ENCODE measurements at regions not wholly inside any gene's neighbourhood (a gene's known extent, or its start where the extent isn't known, plus 50 kb on each side); places are given as distances from the start of the nearest gene placed in this dataset.

DNA sequence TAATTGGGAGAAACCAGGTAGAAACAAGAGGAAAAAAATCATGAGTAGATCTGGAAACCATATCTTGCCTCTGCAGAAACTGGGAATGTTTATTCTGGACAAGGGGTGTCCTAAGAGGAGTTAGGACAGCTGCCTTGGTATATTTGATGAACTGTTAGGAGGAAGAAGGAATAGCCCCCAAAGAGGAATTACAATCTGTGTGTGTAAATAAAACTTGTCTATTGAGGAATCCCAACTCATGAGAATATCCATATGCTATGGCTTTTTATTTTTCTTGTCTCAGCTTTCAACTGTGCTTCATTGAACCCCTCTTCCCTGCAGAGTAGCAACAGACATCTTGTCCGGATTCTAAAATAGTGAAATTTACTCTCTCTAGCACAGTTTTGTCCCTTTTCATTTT, 423.5 kb upstream of the SLC14A2 start:
- H3K4me1 ChIP-seq: peaks cover 2% of the 10 kb centered on the region; the same call in 1 of the 2 replicates
- H3K4me3 ChIP-seq: no peak overlapping the region
- no peaks in the 10 kb centered on the region for H3K27me3 ChIP-seq
- H3K27ac ChIP-seq: no peak overlapping the region
- H3K36me3 ChIP-seq: no peaks in the 10 kb centered on the region
- DNase-seq: no peak
- no peaks in the 10 kb centered on the region for H3K9me3 ChIP-seq (replicated peaks)

DNA sequence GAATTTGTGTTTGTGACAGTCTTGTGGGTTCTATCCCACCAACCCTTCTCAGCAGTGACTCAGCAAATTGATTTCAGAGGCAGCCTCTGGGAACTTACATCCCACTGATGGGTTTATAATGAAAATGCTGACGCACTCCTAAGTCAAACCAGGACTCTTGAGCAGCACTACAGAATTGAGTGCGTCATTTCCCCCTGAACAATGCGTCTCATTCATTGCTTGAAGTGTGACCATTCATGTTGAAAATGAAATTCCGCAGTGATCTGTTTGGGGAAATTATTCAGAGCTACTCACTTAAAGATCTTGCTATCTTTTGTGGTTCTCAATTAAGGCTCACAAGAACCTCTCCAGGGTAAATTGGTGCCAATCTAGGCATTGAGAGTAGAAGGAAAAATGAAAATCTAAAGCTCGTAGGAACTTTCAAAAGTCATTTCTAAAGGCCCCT, 417.7 kb upstream of the SLC14A2 start:
- peak; percentile 16 to 38 for DNase-seq
- Histone ChIP-seq H3K27ac (peak overlapping the region; percentile 28), H3K4me3 (no peak overlapping the region), H3K4me1 (no peaks in the 10 kb centered on the region), H3K9me3 (replicated peaks) (no peaks in the 10 kb centered on the region), H3K27me3 (no peaks in the 10 kb centered on the region), H3K36me3 (no peaks in the 10 kb centered on the region)

DNA sequence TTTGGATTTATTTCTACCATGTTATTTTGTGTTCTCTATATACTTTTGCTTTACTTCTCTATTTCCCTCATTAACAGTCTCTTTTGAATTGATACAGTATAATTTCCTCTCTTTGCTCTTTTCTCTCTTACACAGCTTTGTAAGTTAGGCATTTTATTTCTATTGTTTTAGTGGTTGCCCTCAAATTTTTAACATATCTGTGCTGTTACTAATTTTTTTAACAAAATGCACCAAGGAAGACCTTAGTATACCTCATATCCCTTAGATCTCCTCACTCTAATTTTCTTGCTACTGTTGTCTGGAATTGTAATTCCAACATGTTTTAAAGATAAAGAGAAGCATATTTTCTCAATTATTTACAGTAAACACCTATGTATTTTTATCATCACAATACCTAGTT, 416.8 kb upstream of the SLC14A2 start:
- no peaks in the 10 kb centered on the region for H3K4me1 ChIP-seq
- no peak for DNase-seq
- H3K4me3 ChIP-seq: no peak overlapping the region
- H3K36me3 ChIP-seq: no peaks in the 10 kb centered on the region
- no peaks in the 10 kb centered on the region for H3K27me3 ChIP-seq
- no peaks in the 10 kb centered on the region for H3K9me3 ChIP-seq (replicated peaks)
- H3K27ac ChIP-seq: no peak overlapping the region

DNA sequence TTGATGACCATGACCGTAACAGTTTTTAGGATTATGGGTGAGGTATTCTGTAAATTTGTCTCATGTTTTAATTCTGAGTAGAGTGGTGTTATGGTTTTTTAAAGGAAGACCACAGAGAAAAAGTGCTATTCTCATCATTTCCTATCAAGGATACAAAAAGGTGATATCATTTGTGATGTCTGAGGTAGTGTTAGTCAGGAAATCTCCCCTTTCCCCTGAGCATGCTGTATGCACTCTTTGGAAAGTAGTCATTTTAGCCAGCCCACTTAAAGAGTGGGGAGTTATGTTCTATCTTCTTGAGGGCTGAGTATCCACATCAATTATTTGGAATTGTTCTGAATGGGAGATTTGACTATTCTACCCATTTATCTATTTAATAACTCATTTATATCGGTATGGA, 414.2 kb upstream of the SLC14A2 start:
- DNase-seq: no peak
- H3K36me3 ChIP-seq: no peaks in the 10 kb centered on the region
- no peaks in the 10 kb centered on the region for H3K27me3 ChIP-seq
- no peaks in the 10 kb centered on the region for H3K9me3 ChIP-seq (replicated peaks)
- no peaks in the 10 kb centered on the region for H3K4me1 ChIP-seq
- no peak overlapping the region for H3K4me3 ChIP-seq
- no peak overlapping the region for H3K27ac ChIP-seq

DNA sequence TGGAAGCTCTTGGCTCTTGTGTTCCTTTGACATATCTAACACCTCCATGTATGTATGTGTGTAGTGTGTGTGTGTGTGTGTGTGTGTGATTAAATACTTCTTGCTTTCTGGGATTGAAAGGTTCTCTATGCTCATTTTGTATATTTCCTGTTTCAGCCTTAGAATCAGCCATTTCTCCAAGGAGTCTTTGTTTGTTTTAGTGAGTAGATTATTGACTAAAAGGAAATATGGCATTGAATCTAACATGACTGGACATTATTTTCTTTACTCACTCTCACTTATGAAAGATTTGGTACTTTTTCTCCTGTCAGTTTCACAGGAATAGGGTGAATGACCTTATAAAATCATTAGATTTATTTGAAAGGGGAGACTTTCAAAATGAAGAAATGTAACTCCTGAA, 413.8 kb upstream of the SLC14A2 start:
- H3K27ac ChIP-seq: no peak overlapping the region
- DNase-seq: no peak
- H3K4me1 ChIP-seq: no peaks in the 10 kb centered on the region
- no peaks in the 10 kb centered on the region for H3K27me3 ChIP-seq
- H3K9me3 ChIP-seq (replicated peaks): no peaks in the 10 kb centered on the region
- no peaks in the 10 kb centered on the region for H3K36me3 ChIP-seq
- no peak overlapping the region for H3K4me3 ChIP-seq

DNA sequence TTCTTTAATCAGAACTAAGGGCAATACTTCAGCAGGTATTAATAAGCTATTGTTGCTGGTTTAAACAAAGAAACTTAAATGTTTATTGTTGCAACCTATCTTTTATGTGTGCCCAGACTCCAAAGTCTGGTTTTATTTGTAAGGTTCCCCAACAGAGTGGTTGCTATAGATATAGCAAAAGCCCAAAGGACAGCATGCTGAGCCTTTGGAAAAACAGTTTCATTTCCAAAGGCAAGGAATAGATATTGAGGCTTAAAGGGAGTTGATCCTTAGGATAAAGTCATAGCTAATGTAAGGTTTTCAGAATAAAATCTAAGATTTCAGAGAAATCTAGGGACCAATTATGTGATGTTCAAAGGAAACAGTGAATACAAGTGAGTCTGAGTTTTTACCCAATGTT, 413.2 kb upstream of the SLC14A2 start:
- no peaks in the 10 kb centered on the region for H3K9me3 ChIP-seq (replicated peaks)
- no peaks in the 10 kb centered on the region for H3K4me1 ChIP-seq
- H3K36me3 ChIP-seq: no peaks in the 10 kb centered on the region
- no peak overlapping the region for H3K4me3 ChIP-seq
- no peak for DNase-seq
- no peaks in the 10 kb centered on the region for H3K27me3 ChIP-seq
- no peak overlapping the region for H3K27ac ChIP-seq

DNA sequence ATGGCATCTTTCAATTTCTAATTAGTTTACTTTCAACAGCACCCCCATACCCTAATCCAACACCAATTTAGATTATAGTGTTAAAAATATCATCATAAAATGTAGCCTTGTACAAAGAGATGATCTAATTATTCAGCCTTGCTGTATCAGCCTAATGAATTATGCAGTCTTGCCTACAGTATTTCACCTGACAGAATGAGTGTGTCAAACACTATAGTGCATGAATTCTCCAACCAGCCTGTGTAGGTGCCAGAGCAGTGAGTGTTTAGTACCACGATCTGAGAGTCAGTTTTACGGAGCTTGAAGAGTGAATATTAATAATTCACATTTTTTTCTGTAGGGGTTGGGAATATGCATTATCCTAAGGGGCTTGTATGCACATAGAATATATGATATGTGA, 411.6 kb upstream of the SLC14A2 start:
- H3K4me1 ChIP-seq: no peaks in the 10 kb centered on the region
- H3K36me3 ChIP-seq: no peaks in the 10 kb centered on the region
- no peaks in the 10 kb centered on the region for H3K9me3 ChIP-seq (replicated peaks)
- H3K27ac ChIP-seq: no peak overlapping the region
- no peak overlapping the region for H3K4me3 ChIP-seq
- DNase-seq: no peak
- H3K27me3 ChIP-seq: no peaks in the 10 kb centered on the region

DNA sequence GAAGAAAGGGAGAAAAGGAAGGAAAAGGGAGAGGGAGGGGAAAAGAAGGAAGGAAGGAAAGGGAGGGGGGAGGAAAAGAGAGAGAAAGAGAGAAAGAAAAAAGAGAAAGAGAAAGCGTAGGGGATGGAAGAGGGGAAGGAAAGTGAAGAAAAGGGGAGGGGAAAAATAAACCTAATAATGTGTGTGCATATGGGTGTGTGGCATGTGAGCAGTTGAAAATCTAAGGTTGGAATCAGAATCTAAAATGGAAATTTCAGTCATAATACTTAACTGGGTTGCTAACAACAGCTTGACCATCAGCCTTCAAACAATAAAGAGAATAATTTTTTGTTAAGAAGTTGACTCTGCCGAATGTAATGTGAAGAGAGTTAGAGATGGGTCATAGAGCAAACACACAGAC, 407.9 kb upstream of the SLC14A2 start:
- DNase-seq: no peak
- Histone ChIP-seq H3K4me1 (no peaks in the 10 kb centered on the region), H3K4me3 (no peak overlapping the region), H3K27me3 (no peaks in the 10 kb centered on the region), H3K9me3 (replicated peaks) (no peaks in the 10 kb centered on the region), H3K27ac (no peak overlapping the region), H3K36me3 (no peaks in the 10 kb centered on the region)

DNA sequence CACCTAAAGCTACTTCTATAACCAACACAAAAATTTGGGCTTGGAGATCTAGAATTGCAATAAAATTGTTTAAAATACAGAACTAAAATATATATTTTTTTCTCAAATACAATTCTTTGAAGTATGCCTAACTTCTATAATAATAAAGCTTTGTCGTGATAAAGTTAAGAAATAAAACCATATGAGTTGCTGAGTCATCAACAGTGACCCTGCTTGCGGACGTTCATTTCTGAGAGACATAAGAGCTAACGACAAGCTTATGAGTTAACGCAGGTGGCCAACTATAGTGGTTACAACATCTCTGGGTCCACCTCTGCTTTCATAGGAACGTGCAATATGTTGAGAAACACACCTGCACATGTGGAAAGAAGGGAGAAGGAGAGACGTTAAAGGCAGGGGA, 407.1 kb upstream of the SLC14A2 start:
- DNase-seq: no peak

DNA sequence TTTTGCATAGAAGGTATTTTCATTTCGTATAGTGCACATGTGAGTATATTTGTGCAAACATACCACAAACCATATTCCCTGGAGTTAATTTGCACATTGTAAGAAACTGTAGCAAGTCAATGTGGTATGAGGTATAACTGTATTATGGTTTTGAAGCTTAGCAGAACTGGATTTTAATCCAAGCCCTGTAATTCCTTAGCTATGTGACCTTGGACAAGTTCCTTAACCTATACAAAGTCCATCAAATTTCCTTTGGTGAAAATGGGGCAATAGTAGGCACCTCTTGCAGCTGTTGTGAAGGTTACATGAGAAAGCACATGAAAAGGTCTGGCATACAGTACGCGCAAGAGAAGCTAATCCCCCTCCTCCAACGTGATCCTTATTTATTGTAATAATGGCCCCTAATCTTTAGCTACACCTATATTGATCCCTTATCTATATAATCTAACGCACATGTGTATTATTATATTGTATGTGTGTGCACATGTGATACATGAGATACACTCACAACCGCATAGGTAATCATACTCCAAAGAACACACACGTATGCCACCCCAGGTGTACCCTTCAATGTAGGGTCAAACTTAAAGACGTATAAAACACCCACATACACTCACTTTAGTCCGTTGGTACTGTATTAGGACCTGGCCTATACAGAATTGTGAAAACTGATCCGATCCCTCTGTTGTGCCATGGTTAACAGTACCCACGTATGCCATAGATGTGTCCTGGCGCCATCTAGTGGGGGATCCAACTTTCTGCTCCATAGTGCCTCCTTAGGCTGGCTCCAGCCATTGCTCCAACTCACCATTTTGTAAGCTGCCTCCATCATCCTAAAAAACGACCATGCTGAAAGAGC, 402.9 kb upstream of the SLC14A2 start:
- peak; percentile 72 to 88 for DNase-seq
- Histone ChIP-seq H3K36me3 (no peaks in the 10 kb centered on the region), H3K4me3 (no peak overlapping the region), H3K4me1 (no peaks in the 10 kb centered on the region), H3K27ac (no peak overlapping the region), H3K9me3 (replicated peaks) (no peaks in the 10 kb centered on the region), H3K27me3 (no peaks in the 10 kb centered on the region)

More for the DNA sequence above, 407.1 kb upstream of the SLC14A2 start:
- H3K27me3 ChIP-seq: no peaks in the 10 kb centered on the region
- H3K9me3 ChIP-seq (replicated peaks): no peaks in the 10 kb centered on the region
- H3K27ac ChIP-seq: no peak overlapping the region
- no peaks in the 10 kb centered on the region for H3K36me3 ChIP-seq
- no peak overlapping the region for H3K4me3 ChIP-seq
- H3K4me1 ChIP-seq: no peaks in the 10 kb centered on the region

DNA sequence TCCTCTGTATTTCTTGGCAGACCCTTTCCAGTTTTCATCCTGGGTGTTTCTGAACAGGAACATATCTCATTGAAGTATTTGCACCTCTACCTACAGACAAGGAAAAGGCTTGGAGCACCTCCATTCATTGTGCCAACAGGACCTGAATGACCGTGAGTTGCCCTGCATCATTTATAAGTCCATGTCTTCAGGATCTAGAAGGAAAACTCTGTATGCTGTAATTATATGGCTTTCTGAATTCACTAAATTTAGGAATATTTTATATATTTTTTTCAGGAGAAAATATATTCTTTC, 402.3 kb upstream of the SLC14A2 start:
- DNase-seq: no peak
- Histone ChIP-seq H3K9me3 (replicated peaks) (no peaks in the 10 kb centered on the region), H3K27me3 (no peaks in the 10 kb centered on the region), H3K4me3 (no peak overlapping the region), H3K4me1 (no peaks in the 10 kb centered on the region), H3K36me3 (no peaks in the 10 kb centered on the region), H3K27ac (no peak overlapping the region)

DNA sequence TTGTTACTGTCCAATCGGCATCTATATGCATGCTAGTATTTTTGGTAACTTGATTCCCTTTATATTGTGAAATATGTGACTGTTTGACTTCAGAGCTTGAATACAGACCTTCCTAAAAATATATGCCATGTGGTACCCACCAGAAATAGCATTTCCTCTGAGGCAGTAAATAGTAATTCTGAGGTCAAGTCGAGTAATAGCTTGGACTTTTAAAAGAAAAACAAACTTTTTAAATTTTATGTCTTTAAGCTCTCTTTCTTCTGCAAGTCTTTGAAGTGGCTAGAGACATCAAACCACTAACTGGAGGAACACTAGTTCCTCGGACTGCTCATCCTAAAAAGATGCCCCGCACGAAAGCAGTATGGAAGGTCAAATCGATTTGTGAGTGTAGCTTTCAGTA, 396.8 kb upstream of the SLC14A2 start:
- no peaks in the 10 kb centered on the region for H3K36me3 ChIP-seq
- DNase-seq: no peak

DNA sequence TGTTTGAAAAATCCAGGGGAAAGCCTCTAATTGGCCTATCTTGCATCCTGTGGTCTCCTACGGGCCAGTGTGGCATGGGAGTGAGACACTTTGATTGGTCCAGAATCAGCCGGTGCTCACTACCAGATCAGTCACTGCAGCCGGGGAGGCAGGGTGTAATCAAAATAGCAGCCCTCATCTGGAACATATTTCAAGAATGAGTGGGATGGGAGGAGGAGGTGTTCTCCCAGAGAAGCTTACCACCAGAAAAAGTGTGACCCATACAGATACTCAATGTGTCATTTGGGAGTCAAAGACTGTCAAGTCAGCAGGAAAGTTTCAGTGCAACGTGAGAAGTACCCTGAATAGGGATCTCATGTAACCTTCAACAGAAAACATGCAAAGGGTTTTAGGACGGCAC, 393.9 kb upstream of the SLC14A2 start:
- H3K4me3 ChIP-seq: no peak overlapping the region
- DNase-seq: no peak
- no peak overlapping the region for H3K27ac ChIP-seq

More for the DNA sequence above, 396.8 kb upstream of the SLC14A2 start:
- H3K27ac ChIP-seq: no peak overlapping the region
- no peaks in the 10 kb centered on the region for H3K9me3 ChIP-seq (replicated peaks)
- no peaks in the 10 kb centered on the region for H3K27me3 ChIP-seq
- no peak overlapping the region for H3K4me3 ChIP-seq
- H3K4me1 ChIP-seq: no peaks in the 10 kb centered on the region

DNA sequence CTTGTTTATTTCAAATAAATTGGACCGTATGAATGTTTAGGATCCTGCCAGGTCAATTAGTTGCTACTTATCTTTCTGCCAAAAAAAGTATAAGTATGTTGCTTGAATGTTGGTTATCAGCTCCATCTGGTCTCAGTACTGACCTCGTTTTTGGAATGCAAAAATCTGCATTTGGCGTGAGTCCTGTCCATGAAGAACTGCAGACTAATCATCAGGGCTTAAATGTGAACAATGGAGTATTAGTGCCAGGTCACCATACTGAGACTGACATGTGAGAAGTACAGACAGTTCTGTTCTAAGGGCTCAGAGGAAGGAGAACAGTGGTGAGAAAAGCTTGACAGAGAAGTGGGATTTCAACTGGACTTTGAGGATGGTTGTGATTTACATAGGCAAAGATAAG, 393.1 kb upstream of the SLC14A2 start:
- DNase-seq: no peak
- Histone ChIP-seq H3K4me3 (no peak overlapping the region), H3K27ac (no peak overlapping the region), H3K9me3 (replicated peaks) (no peaks in the 10 kb centered on the region), H3K36me3 (no peaks in the 10 kb centered on the region), H3K27me3 (no peaks in the 10 kb centered on the region), H3K4me1 (no peaks in the 10 kb centered on the region)

More for the DNA sequence above, 393.9 kb upstream of the SLC14A2 start:
- no peaks in the 10 kb centered on the region for H3K9me3 ChIP-seq (replicated peaks)
- H3K36me3 ChIP-seq: no peaks in the 10 kb centered on the region
- H3K27me3 ChIP-seq: no peaks in the 10 kb centered on the region
- H3K4me1 ChIP-seq: no peaks in the 10 kb centered on the region

DNA sequence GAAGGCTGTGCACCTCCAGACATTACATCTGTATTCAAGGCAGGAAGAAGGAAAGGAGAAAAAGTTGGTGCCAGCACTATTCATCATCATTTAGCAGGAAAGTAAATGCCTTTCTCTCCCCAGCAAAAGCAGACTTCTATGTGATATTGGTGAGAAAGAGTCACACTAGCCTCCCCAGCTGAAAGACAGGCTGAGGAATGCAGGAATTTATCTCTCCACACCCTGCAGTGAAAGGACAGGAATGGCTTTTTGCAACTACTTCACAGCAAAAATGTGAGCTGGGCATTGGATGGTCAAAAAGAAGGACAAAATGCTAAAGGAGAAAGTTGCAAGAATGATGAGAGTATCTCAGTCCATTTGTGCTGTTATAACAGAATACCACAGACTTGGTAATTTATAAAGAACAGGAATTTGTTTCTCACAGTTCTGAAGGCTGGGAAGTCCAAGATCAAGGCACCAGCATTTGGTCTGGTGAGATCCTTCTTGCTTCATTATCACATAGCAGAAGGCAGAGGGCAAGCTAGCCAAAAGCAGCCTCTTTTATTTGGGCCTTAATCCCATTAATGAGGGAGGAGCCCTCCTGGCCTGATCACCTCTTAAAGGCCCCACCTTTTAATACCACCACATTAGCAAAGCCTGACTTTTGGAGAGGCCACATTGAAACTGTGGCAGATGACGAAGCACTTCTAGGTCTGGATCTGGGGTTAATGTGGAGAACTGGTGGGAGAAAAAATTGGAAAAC, 388.1 kb upstream of the SLC14A2 start:
- Histone ChIP-seq H3K27ac (no peak overlapping the region), H3K36me3 (no peaks in the 10 kb centered on the region), H3K9me3 (replicated peaks) (no peaks in the 10 kb centered on the region), H3K4me3 (no peak overlapping the region), H3K4me1 (no peaks in the 10 kb centered on the region), H3K27me3 (no peaks in the 10 kb centered on the region)
- DNase-seq: no peak
